SU-DHL-6 (cell line): ENCODE measurements at regions not wholly inside any gene's neighbourhood (a gene's known extent, or its start where the extent isn't known, plus 50 kb on each side); places are given as distances from the start of the nearest gene placed in this dataset.

Experiments
- H2AFZ ChIP-seq: fragments of 200-600 bp; sonication (generic); 2 replicates; pipeline ENCODE4 v1.6.1; 2014; ENCODE audit warnings: low read depth, mild to moderate bottlenecking, moderate library complexity, mixed read lengths, antibody characterized with exemption, low read length; ENCODE audit not compliant: severe bottlenecking
- H3F3A ChIP-seq: fragments of 200-600 bp; shearing (Covaris generic); 2 replicates; pipeline ENCODE4 v1.6.0; 2016; ENCODE audit warnings: antibody characterized with exemption, mild to moderate bottlenecking; ENCODE audit not compliant: insufficient read depth
- H3K27ac ChIP-seq: fragments of 200-600 bp; sonication (generic); 2 replicates; pipeline ENCODE4 v1.5.1; 2016; ENCODE audit warnings: low read depth, mild to moderate bottlenecking, low read length, moderate library complexity, mixed read lengths
- H3K27me3 ChIP-seq: fragments of 200-600 bp; sonication (generic), shearing (Covaris generic); 2 replicates; pipeline ENCODE4 v1.6.0; 2014; ENCODE audit warnings: mild to moderate bottlenecking, low read length
- H3K36me3 ChIP-seq: fragments of 200-600 bp; sonication (generic); 2 replicates; pipeline ENCODE4 v1.6.1; 2014; ENCODE audit warnings: mild to moderate bottlenecking, low read length, mixed read lengths
- H3K4me2 ChIP-seq: fragments of 300-600, 200-600 bp; shearing (Covaris generic), sonication (generic); 2 replicates; pipeline ENCODE4 v1.6.0; 2014; ENCODE audit warnings: low read length, low read depth, mild to moderate bottlenecking; ENCODE audit not compliant: poor library complexity, severe bottlenecking
- H3K4me3 ChIP-seq: fragments of 200-600 bp; sonication (generic); 2 replicates; pipeline ENCODE4 v1.5.1; 2014; ENCODE audit warnings: antibody characterized with exemption, low read length, mild to moderate bottlenecking, mixed read lengths; ENCODE audit not compliant: insufficient read depth, poor library complexity, severe bottlenecking
- H3K79me2 ChIP-seq: fragments of 200-600 bp; sonication (generic); 2 replicates; pipeline ENCODE4 v1.6.1; 2014; ENCODE audit warnings: mild to moderate bottlenecking, low read length, moderate library complexity; ENCODE audit not compliant: insufficient read depth
- H3K9ac ChIP-seq: fragments of 200-600 bp; sonication (generic); 2 replicates; pipeline ENCODE4 v1.7.0; 2014; ENCODE audit warnings: mild to moderate bottlenecking, low read length
- H3K9me2 ChIP-seq: fragments of 200-600 bp; sonication (generic); replicated peaks from 2 replicates; pipeline ENCODE4 v1.6.1; 2014; ENCODE audit warnings: low read length; ENCODE audit not compliant: insufficient read depth
- H3K9me3 ChIP-seq: fragments of 200-600 bp; sonication (generic); 2 replicates; pipeline ENCODE4 v1.6.1; 2014; ENCODE audit warnings: low read length, mixed read lengths; ENCODE audit not compliant: insufficient read depth
- H4K20me1 ChIP-seq: fragments of 200-600 bp; sonication (generic); 2 replicates; pipeline ENCODE4 v1.6.1; 2014; ENCODE audit warnings: low read depth, mild to moderate bottlenecking, antibody characterized with exemption, low read length, moderate library complexity, mixed read lengths
- CTCF ChIP-seq: fragments of 200-600 bp; sonication (generic); IDR thresholded peaks from one replicate; pipeline ENCODE4 v1.5.1; 2017; ENCODE audit warnings: antibody characterized with exemption, mild to moderate bottlenecking, low read length, moderate library complexity; ENCODE audit not compliant: insufficient read depth, poor library complexity, severe bottlenecking
- EZH2phosphoT487 ChIP-seq: fragments of 200-600 bp; sonication (generic), shearing (Covaris generic); conservative IDR thresholded peaks from 2 replicates; pipeline ENCODE4 v1.6.1; 2018; ENCODE audit warnings: mild to moderate bottlenecking, antibody characterized with exemption, low read length, moderate library complexity, mixed read lengths

GRCh38 chr4:138330531-138330930 lies 88.4 kb upstream of the SLC7A11 start:
- no peaks in the 10 kb centered on the region for H3K9me3 ChIP-seq
- H3K4me3 ChIP-seq = no peak overlapping the region
- H3K9ac ChIP-seq = no peak overlapping the region
- H3K36me3 ChIP-seq = no peaks in the 10 kb centered on the region
- H3K79me2 ChIP-seq = no peaks in the 10 kb centered on the region
- no peaks in the 10 kb centered on the region for H3K27me3 ChIP-seq
- no peak overlapping the region for H2AFZ ChIP-seq
- no peak overlapping the region for H3K4me2 ChIP-seq
- H3F3A ChIP-seq = no peaks in the 10 kb centered on the region
- no peaks in the 10 kb centered on the region for H3K9me2 ChIP-seq
- TF ChIP-seq CTCF = no peak
- TF ChIP-seq EZH2phosphoT487 = no peak
- no peaks in the 10 kb centered on the region for H4K20me1 ChIP-seq
- H3K27ac ChIP-seq = no peak overlapping the region

GRCh38 chr4:138329506-138330070 lies 87.4 kb upstream of the SLC7A11 start:
- H3F3A ChIP-seq = no peaks in the 10 kb centered on the region
- H3K27me3 ChIP-seq = no peaks in the 10 kb centered on the region
- H3K9me2 ChIP-seq = no peaks in the 10 kb centered on the region
- H3K4me2 ChIP-seq = no peak overlapping the region
- H3K9ac ChIP-seq = no peak overlapping the region
- no peaks in the 10 kb centered on the region for H3K9me3 ChIP-seq
- no peak overlapping the region for H2AFZ ChIP-seq
- no peaks in the 10 kb centered on the region for H3K36me3 ChIP-seq
- no peaks in the 10 kb centered on the region for H4K20me1 ChIP-seq
- TF ChIP-seq CTCF = no peak
- TF ChIP-seq EZH2phosphoT487 = no peak
- H3K79me2 ChIP-seq = no peaks in the 10 kb centered on the region
- H3K27ac ChIP-seq = no peak overlapping the region
- H3K4me3 ChIP-seq = no peak overlapping the region

GRCh38 chr4:138327338-138327737 lies 85.2 kb upstream of the SLC7A11 start:
- Histone ChIP-seq H3K27me3 (no peaks in the 10 kb centered on the region), H3K36me3 (no peaks in the 10 kb centered on the region), H3K9me3 (no peaks in the 10 kb centered on the region), H3K79me2 (no peaks in the 10 kb centered on the region), H3K4me3 (no peak overlapping the region), H3K9me2 (no peaks in the 10 kb centered on the region), H3K27ac (no peak overlapping the region), H4K20me1 (no peaks in the 10 kb centered on the region), H3K9ac (no peak overlapping the region), H2AFZ (no peak overlapping the region), H3F3A (no peaks in the 10 kb centered on the region), H3K4me2 (no peak overlapping the region)
- no peak for TF ChIP-seq EZH2phosphoT487
- TF ChIP-seq CTCF = no peak
